ENCODE measurements at regions not wholly inside any gene's neighbourhood (a gene's known extent, or its start where the extent isn't known, plus 50 kb on each side); places are given as distances from the start of the nearest gene placed in this dataset.

DNA sequence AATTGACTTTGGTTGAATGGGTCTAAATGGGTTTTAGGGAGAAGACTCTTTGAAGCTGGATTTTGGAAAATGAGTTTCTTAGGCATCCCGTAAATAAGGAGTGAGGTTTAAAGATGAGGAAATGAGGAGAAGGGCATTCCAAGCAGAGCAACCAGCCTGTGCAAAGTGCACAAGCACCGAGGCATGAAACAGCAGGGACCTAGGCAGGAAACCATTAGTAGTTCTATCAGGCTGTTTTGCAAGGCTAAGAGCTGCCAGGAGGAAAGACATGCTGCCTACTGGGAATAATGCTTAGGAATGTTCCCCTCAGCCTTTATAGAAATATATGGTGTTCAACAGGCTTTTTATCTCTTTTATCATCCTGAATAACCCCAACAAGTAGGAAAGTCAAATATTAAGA, 153.1 kb upstream of the FGGY start:
- no peaks in the 10 kb centered on the region for H3K36me3 ChIP-seq
- intact Hi-C loops (cut with DNase I), result loop anchor here (10.0 kb wide), 1 partner anchor 359 kb away; the partner anchor contains the start of gene JUN
- peaks cover 38% of the 10 kb centered on the region for H3K4me1 ChIP-seq
- DNase-seq (no peak), ATAC-seq (no peak)
- H3K4me3 ChIP-seq, result no peak overlapping the region
- no peaks in the 10 kb centered on the region for H3K27me3 ChIP-seq
- no peaks in the 10 kb centered on the region for H3K9me3 ChIP-seq
- H3K27ac ChIP-seq, result no peak overlapping the region
- TF ChIP-seq, protein P1, sequence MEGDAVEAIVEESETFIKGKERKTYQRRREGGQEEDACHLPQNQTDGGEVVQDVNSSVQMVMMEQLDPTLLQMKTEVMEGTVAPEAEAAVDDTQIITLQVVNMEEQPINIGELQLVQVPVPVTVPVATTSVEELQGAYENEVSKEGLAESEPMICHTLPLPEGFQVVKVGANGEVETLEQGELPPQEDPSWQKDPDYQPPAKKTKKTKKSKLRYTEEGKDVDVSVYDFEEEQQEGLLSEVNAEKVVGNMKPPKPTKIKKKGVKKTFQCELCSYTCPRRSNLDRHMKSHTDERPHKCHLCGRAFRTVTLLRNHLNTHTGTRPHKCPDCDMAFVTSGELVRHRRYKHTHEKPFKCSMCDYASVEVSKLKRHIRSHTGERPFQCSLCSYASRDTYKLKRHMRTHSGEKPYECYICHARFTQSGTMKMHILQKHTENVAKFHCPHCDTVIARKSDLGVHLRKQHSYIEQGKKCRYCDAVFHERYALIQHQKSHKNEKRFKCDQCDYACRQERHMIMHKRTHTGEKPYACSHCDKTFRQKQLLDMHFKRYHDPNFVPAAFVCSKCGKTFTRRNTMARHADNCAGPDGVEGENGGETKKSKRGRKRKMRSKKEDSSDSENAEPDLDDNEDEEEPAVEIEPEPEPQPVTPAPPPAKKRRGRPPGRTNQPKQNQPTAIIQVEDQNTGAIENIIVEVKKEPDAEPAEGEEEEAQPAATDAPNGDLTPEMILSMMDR (IDR thresholded peaks at IDR 0.05), result no peak

DNA sequence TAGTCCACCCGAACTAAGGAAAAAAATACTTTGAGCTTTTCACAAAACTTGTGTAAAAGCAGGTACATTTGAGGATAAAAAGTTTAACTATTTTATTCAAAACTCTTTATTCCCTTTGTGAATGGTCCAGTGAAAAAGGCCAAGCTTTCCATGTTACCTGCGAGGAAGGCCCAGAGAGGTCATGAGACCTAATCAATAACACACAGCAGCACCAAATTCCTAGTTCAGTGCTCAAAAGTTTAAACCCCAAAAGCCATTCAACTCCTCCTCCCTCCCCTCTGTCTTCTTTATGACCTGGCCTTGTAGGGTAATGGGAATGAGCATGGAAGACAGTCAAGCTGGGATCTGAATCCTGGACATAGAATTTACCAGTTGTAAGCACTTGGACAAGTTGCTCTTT, 151.9 kb upstream of the FGGY start:
- no peak overlapping the region for H3K27ac ChIP-seq

DNA sequence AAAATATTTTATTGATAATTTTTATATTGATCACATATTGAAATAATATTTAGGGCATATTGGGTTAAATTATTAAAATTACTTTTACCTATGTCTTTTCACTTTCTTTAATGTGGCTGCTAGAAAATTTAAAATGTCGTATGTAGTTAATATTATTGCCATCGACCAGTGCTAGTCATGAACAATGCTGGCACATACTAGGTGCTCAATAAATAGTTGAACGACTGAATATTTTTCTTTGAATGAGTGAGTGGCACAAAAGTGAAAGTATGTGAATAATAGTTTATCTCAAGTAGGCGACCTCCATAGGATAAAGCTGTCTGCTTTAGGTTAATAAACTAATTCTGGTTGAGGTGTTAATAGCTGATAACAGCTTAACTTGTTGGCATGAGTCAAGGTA, 150.8 kb upstream of the FGGY start:
- Histone ChIP-seq H3K36me3 (no peaks in the 10 kb centered on the region), H3K27me3 (no peaks in the 10 kb centered on the region), H3K27ac (no peak overlapping the region), H3K4me1 (peaks cover 40% of the 10 kb centered on the region), H3K9me3 (no peaks in the 10 kb centered on the region), H3K4me3 (peak overlapping the region; percentile 54)
- intact Hi-C loops (cut with DNase I), result loop anchor here (10.0 kb wide), 1 partner anchor 361 kb away; the partner anchor contains the start of gene JUN
- ATAC-seq (no peak), DNase-seq (no peak)
- TF ChIP-seq, protein P1 (IDR thresholded peaks at IDR 0.05), result no peak

More for the DNA sequence above, 151.9 kb upstream of the FGGY start:
- ATAC-seq, result no peak
- Histone ChIP-seq H3K4me3 (no peak overlapping the region), H3K4me1 (peaks cover 38% of the 10 kb centered on the region), H3K36me3 (no peaks in the 10 kb centered on the region), H3K27me3 (no peaks in the 10 kb centered on the region), H3K9me3 (no peaks in the 10 kb centered on the region)
- TF ChIP-seq, protein P1 (IDR thresholded peaks at IDR 0.05), result no peak
- intact Hi-C loops (cut with DNase I), result loop anchor here (10.0 kb wide), 1 partner anchor 360 kb away; the partner anchor contains the start of gene JUN
- DNase-seq, result no peak

DNA sequence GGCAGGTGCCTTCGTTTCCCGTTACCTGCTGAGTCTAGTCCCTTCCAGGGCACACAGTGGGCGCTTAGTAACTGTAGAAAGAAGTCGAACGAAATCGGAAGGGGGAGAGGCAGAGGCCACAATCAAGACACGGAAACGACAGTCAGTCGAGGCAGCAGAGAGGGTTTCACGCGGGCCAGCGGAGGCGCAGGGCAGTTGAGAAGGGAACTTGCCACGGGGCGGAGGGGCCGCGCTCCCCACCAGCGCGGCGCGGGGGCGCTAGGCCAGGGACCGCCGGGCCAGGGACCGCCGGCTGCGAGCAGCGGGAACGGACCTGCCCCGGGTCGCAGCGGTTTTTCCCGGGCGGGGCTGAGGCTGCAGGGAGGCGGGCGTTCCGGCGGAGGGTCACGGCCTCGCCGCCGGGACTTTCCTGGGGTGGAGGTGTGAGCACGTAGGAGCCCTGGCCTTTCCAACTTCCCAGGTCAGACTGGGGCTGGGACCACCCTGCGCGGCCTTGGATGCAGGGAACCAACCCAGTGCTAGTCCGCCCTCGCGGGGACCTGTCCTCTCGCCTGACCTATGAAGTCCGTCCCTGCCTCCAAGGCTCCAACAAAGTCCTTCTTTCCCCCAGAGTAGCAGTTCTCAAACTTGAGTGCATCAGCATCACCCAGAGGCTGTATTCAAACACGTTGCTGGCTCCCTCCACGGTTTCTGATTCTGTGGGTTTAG, 150.1 kb upstream of the FGGY start:
- H3K4me1 ChIP-seq, result peaks cover 42% of the 10 kb centered on the region
- intact Hi-C loops (cut with DNase I), result loop anchor here (10.0 kb wide), 1 partner anchor 362 kb away; the partner anchor contains the start of gene JUN
- DNase-seq, result peak; percentile 70
- TF ChIP-seq, protein P1 (IDR thresholded peaks at IDR 0.05), result peak; percentile 29
- peak overlapping the region; percentile 70 for H3K27ac ChIP-seq
- peak overlapping the region; percentile 54 for H3K4me3 ChIP-seq
- no peaks in the 10 kb centered on the region for H3K36me3 ChIP-seq
- ATAC-seq, result peak; percentile 73
- no peaks in the 10 kb centered on the region for H3K9me3 ChIP-seq
- H3K27me3 ChIP-seq, result no peaks in the 10 kb centered on the region

DNA sequence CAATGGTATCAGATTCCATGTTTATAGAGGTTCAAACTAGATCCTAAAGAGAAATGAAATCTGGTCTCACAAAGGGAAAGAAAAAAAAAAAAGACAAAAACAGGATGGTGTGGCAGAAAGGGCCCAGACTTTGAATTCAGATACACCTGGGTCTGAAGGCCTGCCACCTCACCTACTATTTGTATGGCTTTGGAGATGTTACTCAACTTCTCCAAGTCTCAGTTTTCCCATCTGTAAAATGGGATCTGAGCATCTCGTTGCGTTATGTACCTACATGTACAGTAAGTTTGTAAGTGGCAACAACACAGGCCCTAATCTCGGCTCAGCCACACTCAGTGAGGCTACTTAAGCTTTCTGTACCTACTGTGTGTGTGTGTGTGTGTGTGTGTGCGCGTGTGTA, 147.5 kb upstream of the FGGY start:
- Histone ChIP-seq H3K4me3 (no peak overlapping the region), H3K36me3 (no peaks in the 10 kb centered on the region), H3K27ac (no peak overlapping the region), H3K27me3 (no peaks in the 10 kb centered on the region), H3K4me1 (peaks cover 25% of the 10 kb centered on the region), H3K9me3 (no peaks in the 10 kb centered on the region)
- TF ChIP-seq, protein P1 (IDR thresholded peaks at IDR 0.05), result no peak
- intact Hi-C loops (cut with DNase I), result loop anchor here (10.0 kb wide), 1 partner anchor 365 kb away; the partner anchor contains the start of gene JUN
- DNase-seq, result no peak
- ATAC-seq, result no peak
